Fibroblast of lung (primary cell): ENCODE measurements at regions not wholly inside any gene's neighbourhood (a gene's known extent, or its start where the extent isn't known, plus 50 kb on each side); places are given as distances from the start of the nearest gene placed in this dataset.

Source experiments
- EZH2 ChIP-seq: IDR thresholded peaks from 2 replicates; pipeline ENCODE4 v1.5.1; 2012; ENCODE audit warnings: low read length, control low read depth, mild to moderate bottlenecking; ENCODE audit errors: missing control alignments
- TF ChIP-seq, protein P1 (sequence below), 2 donors: IDR thresholded peaks in 1 of 2; conservative IDR thresholded peaks in 1 of 2; 1 replicate in 1 of 2; 2 replicates in 1 of 2; pipeline ENCODE4 v1.5.1; 2011 to 2012; ENCODE audit warnings: low read length in 2 of 2, control low read depth in 1 of 2, inconsistent platforms in 1 of 2, low read depth in 1 of 2, mild to moderate bottlenecking in 1 of 2

DNA sequence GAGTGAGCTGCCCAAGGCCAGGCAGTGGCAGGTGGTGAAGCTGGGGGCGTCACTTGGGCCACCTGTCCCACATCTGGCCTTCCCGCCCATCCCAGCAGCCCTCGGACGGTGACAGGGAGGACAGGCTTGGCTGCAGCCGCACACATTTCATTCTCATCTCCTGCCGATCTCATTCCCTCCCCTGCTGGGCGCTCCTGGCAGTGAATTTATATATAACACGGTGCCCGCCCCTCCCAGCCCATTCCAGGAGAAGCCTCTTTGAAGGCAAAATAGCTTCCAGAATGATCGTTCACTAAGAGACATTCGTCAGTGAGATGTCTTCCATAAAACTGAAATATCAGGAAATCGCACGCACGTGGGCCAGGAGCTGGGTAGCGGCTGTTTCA lies 861.3 kb downstream of the TBC1D22A start:
- no peak for TF ChIP-seq EZH2
- TF ChIP-seq, protein P1, sequence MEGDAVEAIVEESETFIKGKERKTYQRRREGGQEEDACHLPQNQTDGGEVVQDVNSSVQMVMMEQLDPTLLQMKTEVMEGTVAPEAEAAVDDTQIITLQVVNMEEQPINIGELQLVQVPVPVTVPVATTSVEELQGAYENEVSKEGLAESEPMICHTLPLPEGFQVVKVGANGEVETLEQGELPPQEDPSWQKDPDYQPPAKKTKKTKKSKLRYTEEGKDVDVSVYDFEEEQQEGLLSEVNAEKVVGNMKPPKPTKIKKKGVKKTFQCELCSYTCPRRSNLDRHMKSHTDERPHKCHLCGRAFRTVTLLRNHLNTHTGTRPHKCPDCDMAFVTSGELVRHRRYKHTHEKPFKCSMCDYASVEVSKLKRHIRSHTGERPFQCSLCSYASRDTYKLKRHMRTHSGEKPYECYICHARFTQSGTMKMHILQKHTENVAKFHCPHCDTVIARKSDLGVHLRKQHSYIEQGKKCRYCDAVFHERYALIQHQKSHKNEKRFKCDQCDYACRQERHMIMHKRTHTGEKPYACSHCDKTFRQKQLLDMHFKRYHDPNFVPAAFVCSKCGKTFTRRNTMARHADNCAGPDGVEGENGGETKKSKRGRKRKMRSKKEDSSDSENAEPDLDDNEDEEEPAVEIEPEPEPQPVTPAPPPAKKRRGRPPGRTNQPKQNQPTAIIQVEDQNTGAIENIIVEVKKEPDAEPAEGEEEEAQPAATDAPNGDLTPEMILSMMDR (conservative IDR thresholded peaks at IDR 0.05 in 1 of 2, IDR thresholded peaks at IDR 0.05 in 1 of 2; ENCODE audit: low read depth in 1 of 2, low read length in 2 of 2) = no peak
